T47D (cell line): ENCODE measurements at regions not wholly inside any gene's neighbourhood (a gene's known extent, or its start where the extent isn't known, plus 50 kb on each side); places are given as distances from the start of the nearest gene placed in this dataset.
A peak's percentile ranks its signal among the peaks of the same experiment; 100 is the strongest.

ENCODE experiments used
- DNase-seq, 2 experiments: peaks; one replicate each; pipeline versions ENCODE4 v3.0.0 to v3.0.0-alpha.2; 2011 to 2012; ENCODE audit warnings: low read depth in 1 of 2, low spot score in 1 of 2
- JUND ChIP-seq: IDR thresholded peaks from 2 replicates; pipeline ENCODE4 v1.6.1; 2012; ENCODE audit warnings: low read depth
- in situ Hi-C: cut with HindIII; loops from 2 replicates; pipeline ENCODE4 v1.10.0; 2016; ENCODE audit warnings: low sequenced_read_pairs, low pct_unique_long_range_greater_than_20kb

GRCh38 chr5:155343468-155343867 is 329.9 kb downstream of the KIF4B start:
- peak in 1 of 2 experiments; percentile 36 for DNase-seq
- in situ Hi-C loops: no loop called here
- TF ChIP-seq JUND: no peak

GRCh38 chr5:155353231-155353630 is 339.7 kb downstream of the KIF4B start:
- no peak for TF ChIP-seq JUND
- DNase-seq: peak in 1 of 2 experiments; percentile 22
- in situ Hi-C loops: no loop called here

- no peak for DNase-seq
- in situ Hi-C loops: no loop called here
- TF ChIP-seq JUND: no peak
Measured at GRCh38 chr5:155366096-155366495, 352.5 kb downstream of the KIF4B start.

- no peak for TF ChIP-seq JUND
- DNase-seq: no peak
- in situ Hi-C loops: no loop called here
Measured at GRCh38 chr5:155367841-155368240, 354.3 kb downstream of the KIF4B start.

DNA sequence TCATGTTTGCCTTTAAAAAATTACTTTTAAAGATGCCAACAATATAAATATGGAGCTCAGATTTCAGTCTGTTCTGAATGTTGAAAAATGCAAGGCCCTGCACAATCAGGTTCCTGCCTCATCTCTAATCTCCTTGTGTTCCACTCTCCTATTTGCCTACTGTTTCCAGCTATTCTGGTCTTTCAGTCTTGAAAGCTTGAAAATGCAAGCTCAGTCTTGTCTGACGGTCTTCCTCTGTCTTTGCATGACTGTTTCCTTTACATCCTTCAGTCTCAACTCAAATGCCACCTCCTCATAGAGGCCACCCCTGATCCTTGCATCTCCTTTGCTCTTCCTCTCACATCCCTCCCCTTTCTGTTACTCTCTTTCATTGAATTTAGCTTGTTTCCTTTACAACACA is 354.9 kb downstream of the KIF4B start:
- in situ Hi-C loops: no loop called here
- DNase-seq: peak in 1 of 2 experiments; percentile 15
- TF ChIP-seq JUND: no peak

DNA sequence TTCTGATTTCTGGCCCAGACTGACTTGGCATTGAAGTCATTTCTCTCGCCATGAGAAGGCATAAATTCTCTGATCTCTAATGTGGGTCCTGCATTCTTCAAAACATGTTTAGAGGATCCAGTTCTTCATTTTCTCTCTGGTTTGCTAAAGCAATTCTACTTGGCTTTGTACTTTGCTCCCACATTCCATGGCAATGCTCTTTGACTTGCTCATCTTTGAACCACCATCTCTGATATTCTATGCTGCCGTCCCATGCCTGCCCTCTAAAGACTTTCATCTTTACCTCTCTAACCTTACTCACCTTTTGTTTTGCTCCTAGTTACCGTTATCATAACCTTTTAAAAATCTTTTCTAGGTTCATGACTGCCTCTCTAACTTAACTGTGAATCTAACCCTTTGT is 366.9 kb downstream of the KIF4B start:
- no peak for TF ChIP-seq JUND
- in situ Hi-C loops: no loop called here

GRCh38 chr5:155381654-155382053 is 368.1 kb downstream of the KIF4B start:
- in situ Hi-C loops: no loop called here
- TF ChIP-seq JUND: no peak
- no peak for DNase-seq

More for the DNA sequence above, 366.9 kb downstream of the KIF4B start:
- DNase-seq: no peak

DNA sequence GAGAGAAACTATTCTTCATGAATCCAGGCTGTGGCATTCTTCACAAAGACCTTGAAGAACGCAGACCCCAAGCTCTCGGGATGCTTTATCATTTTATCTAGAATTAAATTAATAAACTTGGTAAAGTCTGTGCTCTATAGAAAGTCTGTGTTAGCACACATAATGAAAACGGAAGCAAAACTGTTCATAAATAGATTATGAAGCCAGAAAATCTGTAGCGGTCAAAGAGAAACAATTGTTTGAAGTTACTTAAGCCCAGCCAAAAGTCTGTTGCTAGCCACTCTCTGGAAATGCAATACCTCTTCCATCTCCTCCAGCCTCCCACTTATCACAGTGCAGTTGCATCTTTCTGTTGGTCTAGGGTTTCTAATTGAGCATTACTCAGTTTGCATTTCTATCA is 375.9 kb downstream of the KIF4B start:
- in situ Hi-C loops: no loop called here
- DNase-seq: no peak
- TF ChIP-seq JUND: no peak

DNA sequence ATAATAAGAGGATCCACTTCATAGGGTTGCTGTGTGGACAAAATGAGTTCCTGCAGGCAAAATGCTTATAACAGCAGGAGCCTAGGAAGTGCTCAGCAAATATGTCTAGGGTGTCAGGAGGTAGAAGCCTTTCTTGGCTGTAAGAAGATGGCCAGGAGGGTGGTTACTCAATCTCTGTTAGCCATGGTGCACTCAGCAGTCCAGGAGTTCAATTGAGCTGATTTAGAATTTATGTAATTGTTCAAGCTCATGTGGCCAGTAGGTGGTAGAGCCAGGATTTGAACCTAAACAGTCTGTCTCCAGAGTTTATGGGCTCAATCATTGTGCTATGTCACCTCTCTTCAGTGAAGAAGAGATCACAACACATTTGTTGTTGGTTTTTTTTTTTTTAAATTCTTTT is 381.2 kb downstream of the KIF4B start:
- TF ChIP-seq JUND: no peak
- in situ Hi-C loops: no loop called here
- no peak for DNase-seq

DNA sequence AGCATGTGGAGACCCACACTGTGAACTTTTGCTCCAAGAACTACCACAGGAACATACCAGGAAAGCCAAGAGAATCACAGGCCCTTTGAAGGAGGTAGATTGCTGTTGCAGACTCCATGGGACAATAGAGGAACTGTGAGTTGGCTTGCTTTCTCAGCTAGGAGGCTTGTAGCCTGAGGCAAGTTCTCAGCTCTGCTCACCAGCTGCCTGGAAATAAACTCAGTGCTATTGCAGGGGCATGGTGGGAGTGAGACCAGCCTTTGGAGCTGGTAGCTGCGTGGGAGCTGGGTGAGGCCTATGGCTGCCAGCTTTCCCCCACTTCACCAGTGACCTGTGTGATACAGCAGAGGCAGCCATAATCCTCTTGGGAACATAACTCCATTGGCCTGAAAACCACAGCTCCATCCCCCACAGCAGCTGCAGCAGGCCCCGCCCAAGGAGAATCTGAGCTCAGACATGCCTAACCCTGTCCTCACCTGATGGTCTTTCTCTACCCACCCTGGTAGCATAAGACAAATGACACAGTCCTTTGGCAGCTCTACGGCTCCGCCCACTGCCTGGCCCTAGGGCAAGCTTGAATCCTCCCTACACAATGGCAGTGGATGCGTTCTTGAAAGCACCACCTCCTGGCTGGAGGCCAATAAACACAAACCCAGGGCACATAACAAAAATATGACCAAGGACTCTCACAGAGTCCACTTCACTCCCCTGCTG is 389.5 kb downstream of the KIF4B start:
- no peak for TF ChIP-seq JUND
- DNase-seq: peak in 1 of 2 experiments; percentile 57
- in situ Hi-C loops: no loop called here

DNA sequence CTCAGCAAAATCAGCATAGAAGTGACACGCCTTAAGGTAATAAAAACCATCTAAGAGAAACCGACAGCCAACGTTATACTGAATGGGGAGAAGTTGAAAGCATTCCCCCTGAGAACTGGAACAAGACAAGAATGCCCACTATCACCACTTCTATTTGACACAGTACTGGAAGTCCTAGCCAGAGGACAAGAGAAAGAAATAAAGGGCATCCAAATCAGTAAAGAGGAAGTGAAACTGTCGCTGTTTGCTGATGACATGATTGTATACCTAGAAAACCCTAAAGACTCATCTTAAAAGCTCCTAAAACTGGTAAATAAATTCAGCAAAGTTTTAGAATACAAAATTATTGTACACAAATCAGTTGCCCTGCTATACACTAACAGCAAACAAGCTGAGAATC is 393.3 kb downstream of the KIF4B start:
- DNase-seq: no peak
- no peak for TF ChIP-seq JUND
- in situ Hi-C loops: no loop called here

DNA sequence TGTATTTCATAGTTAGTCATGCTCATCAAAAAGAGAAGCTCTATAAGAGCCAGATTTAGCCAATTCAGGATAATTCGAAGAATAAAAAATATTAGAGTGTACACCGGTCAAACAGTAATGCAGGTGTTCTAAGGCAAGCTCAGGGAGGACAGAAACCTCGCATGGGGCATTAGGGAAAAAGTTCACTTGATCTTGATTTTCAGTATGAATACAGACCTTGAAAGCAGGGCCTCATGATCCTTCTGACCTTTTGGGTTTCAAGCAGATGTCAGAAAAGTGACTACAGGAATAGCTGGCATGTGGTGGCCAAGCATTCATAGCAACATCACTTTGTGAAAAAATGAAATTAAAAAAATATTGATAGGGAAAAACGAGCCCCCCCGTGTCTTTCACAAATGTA is 394.9 kb downstream of the KIF4B start:
- DNase-seq: no peak
- TF ChIP-seq JUND: no peak
- in situ Hi-C loops: no loop called here

DNA sequence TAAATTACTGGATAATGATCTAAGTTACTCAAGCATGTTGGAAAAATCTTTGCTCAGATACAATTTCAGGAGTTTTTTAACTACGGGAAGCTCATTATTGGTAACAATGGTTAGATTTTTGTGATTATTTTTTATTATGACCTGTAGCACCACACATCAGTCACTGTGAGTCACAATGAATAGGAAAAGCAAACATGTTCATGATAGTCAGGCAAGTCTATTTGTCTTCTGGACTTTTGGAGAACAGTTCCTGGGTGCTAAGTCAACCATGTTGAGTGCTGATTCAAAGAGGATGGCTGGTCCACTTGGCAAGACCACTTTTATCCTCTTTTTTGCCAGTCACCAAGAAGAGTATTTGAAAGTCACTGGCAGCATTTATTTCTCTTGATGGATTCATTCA is 403.2 kb downstream of the KIF4B start:
- no peak for TF ChIP-seq JUND
- peak in 1 of 2 experiments; percentile 24 for DNase-seq
- in situ Hi-C loops: no loop called here
